ENCODE measurements at regions not wholly inside any gene's neighbourhood (a gene's known extent, or its start where the extent isn't known, plus 50 kb on each side); places are given as distances from the start of the nearest gene placed in this dataset.

DNA sequence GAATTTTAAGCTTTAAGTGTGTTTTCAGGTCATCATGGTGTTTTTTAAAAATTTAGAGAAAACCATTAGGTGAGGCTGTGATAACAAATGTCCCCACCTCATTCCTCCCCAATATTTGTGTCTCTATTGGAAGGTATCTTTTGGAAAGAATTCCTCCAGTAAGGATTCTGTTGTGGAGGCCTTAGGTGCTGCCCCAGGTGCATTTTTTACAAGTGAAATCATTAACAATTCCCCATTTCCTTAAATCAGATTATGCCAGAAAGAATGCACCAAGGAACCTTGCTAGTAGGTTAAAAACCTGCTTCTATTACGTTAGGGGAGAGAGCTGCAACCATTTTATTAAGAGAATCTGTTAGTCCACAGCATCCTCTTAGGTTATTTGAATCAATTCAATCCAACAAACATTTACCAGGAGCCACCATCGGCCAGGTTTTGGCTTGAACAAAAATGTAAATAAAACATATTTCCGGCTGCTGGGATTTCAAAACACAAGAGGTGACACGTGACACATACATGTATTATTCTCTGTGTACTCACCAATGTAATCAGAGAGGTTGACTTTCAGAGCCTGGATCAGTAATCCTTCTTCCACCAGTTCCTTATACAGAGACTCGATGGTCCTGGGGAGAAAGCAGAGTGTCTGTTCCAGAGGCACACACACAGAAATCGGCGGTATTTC is 112.5 kb upstream of the ASB18 start:
- TF ChIP-seq POLR2A (IDR thresholded peaks at IDR 0.05) = no peak
- TF ChIP-seq EP300 (IDR thresholded peaks at IDR 0.05) = no peak

Data from sigmoid colon (tissue), 4 donors.